HG02981 (cell line): ENCODE measurements at regions not wholly inside any gene's neighbourhood (a gene's known extent, or its start where the extent isn't known, plus 50 kb on each side); places are given as distances from the start of the nearest gene placed in this dataset.
A peak's percentile ranks its signal among the peaks of the same experiment; 100 is the strongest.
"Not testable (repeated sequence)": the region's sequence is repeated elsewhere in the genome, so short reads cannot be mapped to it uniquely, and the experiment has no call there.

Experiments used
- ATAC-seq: cut with Tn5 transposase; IDR thresholded peaks from one replicate; pipeline ENCODE4 v1.9.1; 2021; ENCODE audit warnings: mild to moderate bottlenecking, moderate library complexity; ENCODE audit not compliant: unreplicated experiment

DNA sequence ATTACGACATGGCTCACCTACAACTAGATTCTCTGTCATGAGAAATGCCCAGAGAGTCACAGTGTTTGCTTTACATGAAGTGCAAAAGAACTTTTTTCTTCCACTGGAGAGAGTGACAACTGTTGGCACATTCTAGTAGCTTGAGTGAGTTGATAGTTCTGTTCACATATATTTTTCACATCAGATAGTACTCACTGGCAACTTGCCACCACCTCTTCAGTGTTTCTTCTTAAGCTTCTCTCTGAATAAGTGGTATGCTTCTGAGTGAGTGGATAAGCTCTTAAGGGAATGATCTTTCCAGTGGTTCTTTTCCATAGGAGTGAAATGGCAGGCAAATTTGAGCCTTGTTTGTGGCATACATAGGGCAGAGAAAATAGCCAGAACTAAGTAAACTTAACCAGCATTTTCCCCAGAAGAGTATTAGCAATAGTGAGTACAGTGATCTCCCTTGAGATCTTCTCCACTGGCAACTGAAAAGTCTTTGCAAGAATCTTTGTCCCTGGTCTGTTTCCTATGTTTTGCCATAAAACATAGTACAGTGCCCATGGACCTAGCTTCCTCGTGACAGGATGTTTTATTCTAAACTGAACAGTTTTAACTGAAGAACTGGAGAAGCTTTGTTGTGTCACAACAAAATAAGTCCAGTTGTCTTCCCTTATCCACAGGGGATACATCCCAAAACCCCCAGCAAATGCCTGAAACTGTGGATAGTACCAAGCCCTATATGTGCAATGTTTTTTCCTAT lies 125.4 kb upstream of the CDK13 start:
- ATAC-seq, result no peak

DNA sequence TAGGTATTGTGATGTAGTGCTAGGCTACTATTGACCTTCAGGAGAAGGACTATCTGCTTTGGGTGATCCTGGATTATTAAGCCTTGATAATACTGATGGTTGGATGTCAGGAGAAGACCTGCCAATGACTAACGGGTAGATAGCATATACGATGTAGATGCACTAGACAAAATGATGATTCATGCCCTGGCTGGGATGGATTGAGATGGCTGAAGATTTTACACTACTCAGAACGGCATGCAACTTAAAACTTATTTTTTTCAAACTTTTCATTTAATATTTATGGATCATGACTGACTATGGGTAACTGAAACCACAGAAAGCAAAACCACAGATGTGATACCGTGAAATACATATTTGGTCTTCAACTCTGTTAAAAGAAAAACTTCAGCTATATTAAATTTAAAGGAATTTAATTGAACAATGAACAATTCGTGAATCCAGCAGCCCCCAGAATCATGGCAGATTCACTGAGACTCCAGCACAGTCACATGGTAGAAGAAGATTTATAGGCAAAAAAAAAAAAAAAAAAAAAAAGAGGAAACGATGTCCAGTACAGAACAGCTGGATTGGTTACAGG lies 124.6 kb upstream of the CDK13 start:
- no peak for ATAC-seq

DNA sequence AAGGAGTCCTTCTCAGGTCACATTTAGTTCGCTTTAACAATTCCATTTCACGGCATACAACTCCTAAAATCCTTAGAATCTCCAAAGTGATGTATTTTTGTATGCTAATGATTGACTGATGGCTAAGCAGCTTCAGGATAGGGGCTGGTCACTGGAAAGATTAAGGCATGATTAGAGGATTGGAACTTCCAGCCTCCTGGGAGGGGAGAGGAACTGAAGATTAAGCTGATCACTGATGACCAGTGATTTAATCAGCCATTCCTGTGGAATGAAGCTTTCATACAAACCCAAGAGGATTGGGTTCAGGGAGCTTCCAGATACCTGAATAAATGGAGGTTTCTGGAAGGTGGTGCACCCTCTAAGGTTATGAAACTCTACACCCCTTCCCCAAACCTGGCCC lies 123.9 kb upstream of the CDK13 start:
- ATAC-seq, result no peak

DNA sequence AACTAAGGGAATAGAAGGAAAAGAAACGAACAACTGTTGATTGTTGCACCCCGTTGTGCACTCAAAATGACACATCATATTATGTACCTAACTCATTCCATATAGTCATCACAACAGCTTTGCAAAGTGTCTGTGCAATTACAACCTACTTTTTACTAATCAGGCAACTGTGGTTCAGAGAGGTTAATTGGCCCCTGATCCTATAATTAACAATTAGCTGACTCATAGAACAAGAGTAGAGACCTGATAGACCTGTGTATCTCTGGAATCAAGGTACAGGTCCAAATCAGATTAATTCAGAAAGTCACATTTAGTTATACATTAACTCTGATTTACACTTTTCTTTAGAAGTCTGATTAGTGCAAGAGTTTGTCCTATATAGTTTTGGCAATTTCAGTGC lies 122.5 kb upstream of the CDK13 start:
- no peak for ATAC-seq

DNA sequence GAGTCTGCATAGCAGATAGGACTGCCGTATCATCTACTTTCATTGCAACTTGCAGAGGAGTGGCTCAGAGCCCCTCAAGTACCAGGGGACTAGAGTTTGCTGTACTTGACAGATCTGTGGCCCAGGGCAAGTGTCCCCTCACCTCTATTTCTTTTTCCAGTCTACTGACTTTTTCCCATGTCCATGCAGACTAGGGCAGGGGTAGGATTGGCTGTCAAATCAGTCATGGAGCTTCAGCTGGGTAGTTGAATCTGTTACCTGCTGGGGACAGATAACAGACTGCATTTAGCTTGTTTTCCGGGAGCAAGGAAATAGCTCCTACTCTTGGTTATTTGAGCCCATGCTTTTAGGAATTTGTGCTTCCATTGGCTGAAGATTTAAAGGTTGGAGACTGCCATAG lies 121.0 kb upstream of the CDK13 start:
- ATAC-seq, result no peak

DNA sequence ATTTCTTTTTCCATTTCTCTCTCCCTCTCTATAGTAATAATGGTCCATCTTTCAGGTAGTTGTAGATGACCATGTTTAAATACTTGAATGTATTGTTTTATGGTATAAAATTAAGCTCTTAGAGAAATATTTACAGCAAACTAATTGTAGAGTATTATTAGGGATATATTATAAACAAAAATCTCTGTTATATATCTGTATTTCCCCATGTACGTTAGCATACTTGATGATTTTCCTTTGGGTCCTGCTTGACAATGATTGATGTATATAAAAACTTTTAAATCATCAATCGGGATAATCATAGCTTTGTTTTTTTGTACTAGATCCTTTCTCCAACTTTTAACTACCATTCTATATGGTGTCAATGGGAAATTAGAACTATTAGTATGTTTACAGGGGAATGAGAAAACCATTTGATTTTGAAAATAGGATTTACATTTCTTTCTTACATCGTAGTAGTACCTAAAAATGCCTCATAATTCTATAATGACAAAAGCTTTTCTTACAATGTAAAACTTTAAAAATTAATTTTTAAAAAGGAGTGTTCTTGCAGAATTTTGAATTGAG lies 117.5 kb upstream of the CDK13 start:
- ATAC-seq, result no peak

DNA sequence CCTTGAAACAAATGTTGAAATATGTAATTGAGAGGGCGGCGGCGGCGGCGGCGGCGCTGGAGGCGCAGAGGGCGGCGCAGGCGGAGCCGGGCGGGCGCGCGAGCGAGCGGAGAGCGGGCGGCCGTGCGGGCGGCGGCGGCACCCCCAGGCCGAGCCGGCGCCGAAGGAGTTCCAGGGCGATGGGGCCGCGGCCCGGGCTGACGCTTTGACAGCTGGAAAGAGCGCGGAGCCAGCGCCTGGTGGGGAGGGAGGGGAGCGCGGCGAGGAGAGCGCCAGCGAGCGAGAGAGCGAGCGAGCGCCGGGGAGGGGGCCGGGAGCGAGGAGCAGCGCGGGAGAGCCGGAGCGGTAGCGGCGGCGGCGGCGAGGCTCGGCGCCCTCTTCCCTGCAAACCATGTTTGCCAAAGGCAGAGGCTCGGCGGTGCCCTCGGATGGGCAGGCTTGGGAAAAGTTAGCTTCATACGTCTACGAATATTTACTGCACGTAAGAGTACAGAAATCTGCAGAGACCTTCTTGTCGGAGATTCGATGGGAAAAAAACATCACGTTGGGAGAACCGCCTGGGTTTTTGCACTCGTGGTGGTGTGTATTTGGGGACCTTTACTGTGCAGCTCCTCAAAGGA lies 116.8 kb upstream of the CDK13 start:
- peak; percentile 60 for ATAC-seq

DNA sequence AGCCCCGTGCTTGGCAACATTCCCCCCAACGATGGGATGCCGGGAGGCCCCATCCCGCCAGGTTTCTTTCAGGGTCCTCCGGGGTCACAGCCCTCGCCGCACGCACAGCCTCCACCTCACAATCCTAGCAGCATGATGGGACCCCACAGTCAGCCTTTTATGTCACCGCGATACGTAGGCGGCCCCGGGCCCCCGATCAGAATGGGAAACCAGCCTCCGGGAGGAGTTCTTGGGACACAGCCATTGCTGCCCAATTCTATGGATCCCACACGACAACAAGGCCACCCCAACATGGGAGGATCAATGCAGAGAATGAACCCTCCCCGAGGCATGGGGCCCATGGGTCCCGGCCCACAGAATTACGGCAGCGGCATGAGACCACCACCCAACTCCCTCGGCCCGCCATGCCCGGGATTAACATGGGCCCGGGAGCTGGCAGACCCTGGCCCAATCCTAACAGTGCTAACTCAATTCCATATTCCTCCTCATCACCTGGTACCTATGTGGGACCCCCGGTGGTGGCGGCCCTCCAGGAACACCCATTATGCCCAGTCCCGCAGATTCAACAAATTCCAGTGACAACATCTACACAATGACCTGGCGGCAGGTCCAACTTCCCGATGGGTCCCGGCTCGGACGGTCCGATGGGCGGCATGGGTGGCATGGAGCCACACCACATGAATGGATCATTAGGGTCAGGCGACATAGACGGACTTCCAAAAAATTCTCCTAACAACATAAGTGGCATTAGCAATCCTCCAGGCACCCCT lies 116.0 kb upstream of the CDK13 start:
- ATAC-seq, result not testable (repeated sequence)

DNA sequence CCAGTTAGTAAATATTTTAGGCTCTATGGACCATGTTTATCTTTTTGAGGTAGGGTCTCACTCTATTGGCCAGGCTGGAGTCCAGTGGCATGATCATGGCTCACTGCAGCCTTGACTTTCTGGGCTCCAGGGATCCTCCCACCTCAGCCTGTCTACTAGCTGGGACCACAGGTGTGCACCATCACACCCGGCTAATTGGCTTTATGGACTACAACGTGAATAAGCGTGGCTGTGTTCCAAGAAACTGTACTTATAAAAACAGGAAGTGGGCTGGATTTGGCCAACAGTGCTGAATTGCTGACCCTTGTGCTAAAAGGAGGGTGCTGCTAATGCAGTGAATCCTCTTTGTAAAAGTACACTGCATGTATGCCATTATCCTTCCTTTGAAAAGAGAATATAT lies 111.7 kb upstream of the CDK13 start:
- no peak for ATAC-seq

DNA sequence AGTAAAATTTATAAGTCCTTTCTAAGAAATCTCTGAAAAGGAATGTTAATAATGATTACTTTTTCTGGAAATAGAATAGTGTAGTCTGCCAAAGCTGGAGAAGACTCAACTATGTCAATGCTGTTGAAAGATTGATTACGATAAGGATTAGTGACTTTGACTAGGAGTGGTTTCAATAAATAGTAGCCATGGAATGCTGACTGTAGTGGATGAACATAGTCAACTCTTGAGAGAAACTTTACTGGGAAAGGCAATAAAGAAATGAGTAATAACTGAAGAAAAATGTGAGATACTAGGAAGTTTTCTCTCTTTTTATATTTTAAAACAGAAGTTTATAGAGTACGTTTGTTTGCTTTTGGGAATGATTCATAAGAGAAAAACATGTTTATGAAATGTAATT lies 105.0 kb upstream of the CDK13 start:
- no peak for ATAC-seq

DNA sequence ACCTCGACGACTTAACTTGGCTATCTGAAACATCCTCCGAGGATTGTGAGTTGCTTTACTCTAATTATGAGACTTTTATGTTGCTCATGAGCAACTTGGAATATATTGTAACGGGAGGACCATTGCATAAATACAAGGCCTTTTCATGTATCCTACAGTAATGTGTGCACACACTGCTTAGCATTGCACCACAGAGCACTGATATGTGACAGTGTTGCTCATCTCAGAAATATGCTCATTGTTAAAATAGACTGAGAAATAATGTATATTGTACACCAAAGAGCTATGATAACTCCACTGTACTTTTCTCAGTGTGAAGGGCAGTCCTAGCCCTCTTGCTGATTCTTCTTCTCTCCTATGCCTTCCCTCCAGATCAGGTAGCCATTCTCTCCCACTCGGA lies 102.8 kb upstream of the CDK13 start:
- no peak for ATAC-seq

DNA sequence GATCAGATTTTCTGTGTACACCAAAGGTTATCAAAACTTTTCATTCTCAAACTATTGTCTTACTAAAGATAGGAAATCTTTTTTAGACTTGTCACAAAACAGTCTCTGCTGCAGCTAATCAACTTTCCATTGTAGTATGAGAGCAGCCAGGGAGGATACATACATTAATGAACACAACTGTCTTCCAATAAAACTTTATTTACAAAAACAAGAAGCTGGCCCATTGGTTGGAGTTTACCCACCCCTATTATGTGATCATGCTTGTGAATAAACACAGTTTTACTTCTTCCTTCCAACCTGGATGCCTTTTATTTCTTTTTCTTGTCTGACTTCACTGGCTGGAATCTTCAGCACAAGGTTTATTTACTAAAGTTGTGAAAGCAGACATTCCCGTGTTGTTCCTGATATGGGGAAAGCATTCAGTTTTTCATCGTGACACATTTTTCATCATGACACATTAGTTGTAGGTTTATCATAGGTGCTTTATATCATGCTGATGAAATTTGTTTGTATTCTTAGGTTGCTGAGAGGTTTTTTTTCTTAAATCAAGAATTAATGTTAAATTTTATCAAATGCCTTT lies 98.5 kb upstream of the CDK13 start:
- no peak for ATAC-seq

DNA sequence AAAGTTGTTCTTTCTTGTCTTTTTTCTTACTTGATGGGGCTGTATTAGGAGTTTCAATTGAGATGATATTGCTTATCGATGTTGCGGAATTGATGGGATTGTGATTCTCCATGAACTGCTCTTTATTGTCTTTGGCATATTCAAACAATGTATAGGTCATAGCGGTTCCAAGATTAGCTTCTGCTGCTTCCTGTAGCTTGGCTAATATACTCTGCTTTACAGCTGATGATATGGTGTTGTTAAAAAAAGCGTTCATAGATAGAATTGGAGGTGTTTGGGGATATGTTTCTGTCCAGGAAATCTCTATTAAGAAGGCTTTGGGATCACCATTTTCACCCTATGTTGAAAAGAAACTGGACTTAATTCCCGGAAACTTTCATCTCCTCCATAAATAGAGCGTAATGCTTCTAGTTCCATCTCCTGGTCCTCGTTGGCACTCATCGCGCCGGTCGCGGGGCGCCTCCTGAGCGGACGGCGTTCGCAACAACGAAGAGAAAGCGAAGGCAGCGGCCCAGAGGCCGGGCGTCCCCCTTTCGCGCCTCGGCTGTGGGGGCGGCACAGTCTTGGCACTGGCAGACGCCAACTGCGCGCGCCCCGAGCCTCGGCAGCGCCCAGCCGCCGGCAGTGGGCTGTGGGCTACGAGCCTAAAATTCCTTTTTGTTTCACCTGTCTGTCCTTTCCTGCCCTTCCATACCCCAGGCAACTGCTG lies 95.3 kb upstream of the CDK13 start:
- peak; percentile 93 for ATAC-seq

DNA sequence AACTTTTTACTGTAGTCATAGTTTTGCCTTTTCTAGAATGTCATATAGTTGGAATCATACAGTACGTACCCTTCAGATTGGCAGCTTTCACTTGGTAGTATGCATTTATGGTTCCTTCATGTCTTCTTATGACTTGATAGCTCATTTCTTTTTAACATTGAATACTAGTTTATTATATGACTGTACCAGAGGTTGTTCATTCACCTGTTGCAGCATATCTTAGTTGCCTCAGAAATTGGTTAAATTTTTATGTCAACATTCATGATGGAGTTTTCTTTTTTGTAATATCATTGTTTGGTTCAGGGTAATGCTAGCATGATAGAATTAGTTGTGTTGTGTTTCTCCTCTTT lies 94.8 kb upstream of the CDK13 start:
- ATAC-seq, result no peak

DNA sequence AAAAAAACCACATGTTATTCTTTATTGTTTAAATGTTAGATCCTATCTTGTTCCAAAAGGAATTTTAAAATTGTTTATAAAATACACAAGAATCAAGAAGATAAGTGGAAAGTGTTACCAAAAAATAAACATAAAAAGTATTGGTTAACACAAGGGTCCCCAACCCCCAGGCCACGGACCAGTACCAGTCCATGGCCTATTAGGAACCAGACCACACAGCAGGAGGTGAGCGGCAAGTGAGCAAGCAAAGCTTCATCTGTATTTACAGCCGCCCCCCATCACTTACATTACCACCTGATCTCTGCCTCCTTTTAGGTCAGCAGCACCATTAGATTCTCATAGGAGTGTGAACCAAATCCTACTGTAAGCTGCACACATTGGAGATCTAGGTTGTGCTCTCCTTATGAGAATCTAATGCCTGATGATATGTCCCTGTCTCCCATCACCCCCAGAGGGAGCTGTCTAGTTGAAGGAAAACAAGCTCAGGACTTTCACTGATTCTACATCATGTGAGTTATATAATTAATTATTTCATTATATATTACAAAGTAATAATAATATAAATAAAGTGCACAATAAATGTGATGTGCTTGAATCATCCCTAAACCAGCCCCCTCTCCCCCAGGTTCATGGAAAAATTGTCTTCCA lies 86.3 kb upstream of the CDK13 start:
- not testable (repeated sequence) for ATAC-seq

DNA sequence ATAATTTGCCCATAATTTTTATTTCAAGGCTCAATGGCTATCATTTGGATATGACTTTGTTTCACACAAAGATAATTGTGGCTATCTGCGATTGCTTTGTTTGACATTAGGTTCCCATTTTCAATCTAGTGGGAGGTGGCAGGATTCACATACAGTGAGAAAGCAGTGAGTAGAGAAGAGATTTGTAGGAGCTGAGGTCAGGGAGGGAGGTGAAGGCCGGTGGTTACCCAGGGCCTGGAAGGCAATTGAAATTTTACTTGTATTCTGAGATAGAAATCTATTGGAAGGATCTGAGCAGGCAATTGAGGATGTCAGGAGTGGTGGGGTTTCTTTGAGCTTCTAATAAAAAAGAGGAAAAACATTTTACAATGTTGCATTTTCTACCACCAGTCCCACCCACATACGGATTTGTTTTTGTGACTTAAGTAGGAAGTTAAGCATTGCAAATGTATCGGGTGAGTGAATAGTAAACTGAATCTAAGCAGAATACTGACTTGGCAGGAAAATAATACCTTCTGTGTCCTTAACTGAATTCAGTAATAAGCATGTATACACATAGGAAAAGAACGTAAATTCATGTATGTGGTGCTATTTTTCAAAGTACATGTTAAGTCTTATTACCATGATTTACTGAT lies 80.1 kb upstream of the CDK13 start:
- ATAC-seq, result not testable (repeated sequence)

DNA sequence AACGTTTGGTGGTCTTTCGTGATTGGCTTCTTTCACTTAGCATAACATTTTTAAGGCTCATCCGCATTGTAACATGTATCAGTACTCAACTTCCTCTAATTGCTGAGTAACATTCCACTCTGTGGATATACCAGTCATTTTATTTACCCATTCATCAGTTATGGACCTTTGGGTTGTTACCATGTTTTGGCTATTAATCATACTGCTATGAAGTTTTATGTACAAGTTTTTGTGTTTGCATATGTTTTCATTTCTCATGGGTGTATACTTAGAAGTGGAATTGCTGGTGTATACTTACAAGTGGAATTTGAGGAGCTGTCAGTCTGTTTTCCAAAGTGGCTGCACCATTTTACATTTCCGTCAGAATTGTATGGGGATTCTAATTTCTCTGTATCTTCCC lies 78.4 kb upstream of the CDK13 start:
- not testable (repeated sequence) for ATAC-seq

DNA sequence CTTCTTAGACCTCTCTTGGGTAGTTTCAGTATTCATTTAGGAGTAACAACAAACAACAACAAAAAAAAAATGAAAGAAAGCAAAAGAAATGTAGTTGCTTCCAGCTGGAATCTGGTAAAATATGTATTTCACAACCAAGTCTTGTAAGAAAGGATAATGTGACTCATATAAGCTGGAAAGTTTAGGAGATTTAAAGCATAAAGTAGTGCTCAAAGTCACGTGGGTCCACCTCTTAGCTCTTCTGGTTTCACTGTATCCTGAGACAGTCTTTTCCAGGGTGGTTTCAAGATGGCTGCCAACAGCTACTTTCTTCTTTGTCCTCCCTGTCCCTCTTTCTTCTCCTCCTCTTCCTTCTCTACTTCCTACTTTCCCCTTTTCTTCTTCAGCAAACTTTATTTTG lies 69.5 kb upstream of the CDK13 start:
- no peak for ATAC-seq

DNA sequence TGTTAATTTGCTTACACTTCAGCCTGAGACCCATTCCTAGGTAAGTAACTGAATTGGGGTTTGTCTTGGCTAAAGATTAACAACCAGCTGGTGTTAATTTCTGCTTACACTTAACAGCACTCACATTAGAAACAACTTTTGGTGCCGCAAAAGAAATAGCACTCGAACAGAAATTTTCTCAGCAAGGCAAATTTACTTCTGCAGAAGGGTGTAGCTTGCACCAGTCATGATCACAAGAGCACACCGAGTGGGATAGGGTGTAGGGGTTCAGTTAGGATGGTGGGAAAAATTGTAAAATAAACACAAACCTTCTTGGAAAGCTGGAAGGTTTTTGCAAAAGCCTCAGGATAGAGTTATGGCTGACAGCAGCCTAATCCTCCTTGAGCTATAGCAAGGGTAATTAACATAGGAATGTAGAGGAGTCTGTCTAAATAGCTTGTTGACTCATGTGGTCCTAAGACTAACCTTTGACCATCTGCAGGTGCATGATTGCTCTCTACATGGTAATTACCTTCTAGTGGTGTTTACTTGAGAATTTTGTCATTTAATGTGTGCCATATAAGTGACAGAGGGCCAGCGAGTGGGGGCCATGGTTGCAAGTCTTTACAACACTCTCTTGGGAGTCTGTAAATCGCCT lies 67.8 kb upstream of the CDK13 start:
- ATAC-seq, result no peak
